ENCODE measurements at regions not wholly inside any gene's neighbourhood (a gene's known extent, or its start where the extent isn't known, plus 50 kb on each side); places are given as distances from the start of the nearest gene placed in this dataset.

- ATAC-seq (no peak), DNase-seq (no peak)
- no peaks in the 10 kb centered on the region for H3K4me1 ChIP-seq
- H3K36me3 ChIP-seq (ENCODE audit: insufficient read depth in 1 of 2, low read depth in 1 of 2), result no peaks in the 10 kb centered on the region
- 14 to 28% (median 21%) methylated on average over 1 of the region's 1 CpG for WGBS, 3 donors
- no peak overlapping the region for H3K27ac ChIP-seq
- TF ChIP-seq, protein P1, sequence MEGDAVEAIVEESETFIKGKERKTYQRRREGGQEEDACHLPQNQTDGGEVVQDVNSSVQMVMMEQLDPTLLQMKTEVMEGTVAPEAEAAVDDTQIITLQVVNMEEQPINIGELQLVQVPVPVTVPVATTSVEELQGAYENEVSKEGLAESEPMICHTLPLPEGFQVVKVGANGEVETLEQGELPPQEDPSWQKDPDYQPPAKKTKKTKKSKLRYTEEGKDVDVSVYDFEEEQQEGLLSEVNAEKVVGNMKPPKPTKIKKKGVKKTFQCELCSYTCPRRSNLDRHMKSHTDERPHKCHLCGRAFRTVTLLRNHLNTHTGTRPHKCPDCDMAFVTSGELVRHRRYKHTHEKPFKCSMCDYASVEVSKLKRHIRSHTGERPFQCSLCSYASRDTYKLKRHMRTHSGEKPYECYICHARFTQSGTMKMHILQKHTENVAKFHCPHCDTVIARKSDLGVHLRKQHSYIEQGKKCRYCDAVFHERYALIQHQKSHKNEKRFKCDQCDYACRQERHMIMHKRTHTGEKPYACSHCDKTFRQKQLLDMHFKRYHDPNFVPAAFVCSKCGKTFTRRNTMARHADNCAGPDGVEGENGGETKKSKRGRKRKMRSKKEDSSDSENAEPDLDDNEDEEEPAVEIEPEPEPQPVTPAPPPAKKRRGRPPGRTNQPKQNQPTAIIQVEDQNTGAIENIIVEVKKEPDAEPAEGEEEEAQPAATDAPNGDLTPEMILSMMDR (IDR thresholded peaks at IDR 0.05), result no peak
- no peaks in the 10 kb centered on the region for H3K27me3 ChIP-seq (ENCODE audit: insufficient read depth in 3 of 3, low read length in 2 of 3)
- no peak overlapping the region for H3K4me3 ChIP-seq
- intact Hi-C loops (cut with DNase I), result loop anchor here in 1 of 2 donors (5.0 kb wide), 1 partner anchor 895 kb away; no protein-coding TSS in a partner anchor
- H3K9me3 ChIP-seq, result no peaks in the 10 kb centered on the region
These were observed 555.3 kb downstream of the BUD13 start for GRCh38 chr11:116217441-116217840.

DNA sequence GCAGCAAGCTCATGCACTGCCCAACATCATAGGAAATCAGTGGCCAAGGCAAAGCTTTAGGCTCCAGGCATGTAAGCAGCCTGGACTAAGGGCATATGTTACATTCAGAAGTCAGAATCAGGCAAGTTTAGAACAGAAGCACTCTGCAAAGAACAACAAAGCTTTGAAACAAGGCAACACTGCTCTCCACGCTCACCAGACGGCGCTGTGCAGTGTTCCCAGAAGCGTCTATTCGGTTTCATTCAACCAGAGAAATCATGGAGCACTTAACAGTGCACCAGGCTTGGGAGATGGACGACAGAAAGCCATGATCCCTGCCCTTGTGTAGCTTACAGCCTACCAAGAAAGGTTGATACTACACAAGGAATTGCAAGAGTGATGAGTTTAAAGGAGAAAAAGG is 555.8 kb downstream of the BUD13 start:
- peak in 1 of 4 donors; percentile 57 for ATAC-seq
- Histone ChIP-seq H3K4me3 (no peak overlapping the region), H3K4me1 (no peaks in the 10 kb centered on the region), H3K36me3 (ENCODE audit: insufficient read depth in 1 of 2, low read depth in 1 of 2) (no peaks in the 10 kb centered on the region), H3K27me3 (ENCODE audit: insufficient read depth in 3 of 3, low read length in 2 of 3) (peaks cover 0 to 1% (median 0%) of the 10 kb centered on the region in 3 donors), H3K9me3 (no peaks in the 10 kb centered on the region), H3K27ac (no peak overlapping the region)
- intact Hi-C loops (cut with DNase I), result loop anchor here in 1 of 2 donors (5.0 kb wide), 1 partner anchor 895 kb away; no protein-coding TSS in a partner anchor
- 7 to 32% (median 8%) methylated on average over 6 of the region's 6 CpGs for WGBS, 3 donors
- no peak for DNase-seq
- TF ChIP-seq, protein P1 (IDR thresholded peaks at IDR 0.05), result peak; percentile 47

GRCh38 chr11:116215471-116216113 is 557.2 kb downstream of the BUD13 start:
- no peak for ATAC-seq
- TF ChIP-seq, protein P1 (IDR thresholded peaks at IDR 0.05), result no peak

GRCh38 chr11:116211147-116211546 is 561.6 kb downstream of the BUD13 start:
- Histone ChIP-seq H3K27ac (no peak overlapping the region), H3K36me3 (ENCODE audit: insufficient read depth in 1 of 2, low read depth in 1 of 2) (no peaks in the 10 kb centered on the region), H3K4me3 (no peak overlapping the region), H3K9me3 (no peaks in the 10 kb centered on the region), H3K27me3 (ENCODE audit: insufficient read depth in 3 of 3, low read length in 2 of 3) (peaks cover 0 to 24% (median 2%) of the 10 kb centered on the region in 3 donors), H3K4me1 (no peaks in the 10 kb centered on the region)
- TF ChIP-seq, protein P1 (IDR thresholded peaks at IDR 0.05), result no peak
- DNase-seq, result no peak
- 76 to 85% (median 80%) methylated on average over 6 of the region's 6 CpGs for WGBS, 3 donors
- intact Hi-C loops (cut with DNase I), result no loop called here
- no peak for ATAC-seq

More at GRCh38 chr11:116215471-116216113, 557.2 kb downstream of the BUD13 start:
- Histone ChIP-seq H3K9me3 (no peaks in the 10 kb centered on the region), H3K27me3 (ENCODE audit: insufficient read depth in 3 of 3, low read length in 2 of 3) (peaks cover 0 to 9% (median 0%) of the 10 kb centered on the region in 3 donors), H3K4me1 (no peaks in the 10 kb centered on the region), H3K27ac (no peak overlapping the region), H3K4me3 (no peak overlapping the region), H3K36me3 (ENCODE audit: insufficient read depth in 1 of 2, low read depth in 1 of 2) (no peaks in the 10 kb centered on the region)
- 68 to 83% (median 73%) methylated on average over 4 of the region's 4 CpGs for WGBS, 3 donors
- DNase-seq, result no peak
- intact Hi-C loops (cut with DNase I), result loop anchor here in 1 of 2 donors (5.0 kb wide), 1 partner anchor 893 kb away; no protein-coding TSS in a partner anchor
